ENCODE measurements at regions not wholly inside any gene's neighbourhood (a gene's known extent, or its start where the extent isn't known, plus 50 kb on each side); places are given as distances from the start of the nearest gene placed in this dataset.

GRCh38 chr1:112783059-112783458 is 67.9 kb upstream of the PPM1J start:
- DNase-seq = no peak

- no peak for DNase-seq
Observed at GRCh38 chr1:112779665-112780526, 64.8 kb upstream of the PPM1J start.

DNA sequence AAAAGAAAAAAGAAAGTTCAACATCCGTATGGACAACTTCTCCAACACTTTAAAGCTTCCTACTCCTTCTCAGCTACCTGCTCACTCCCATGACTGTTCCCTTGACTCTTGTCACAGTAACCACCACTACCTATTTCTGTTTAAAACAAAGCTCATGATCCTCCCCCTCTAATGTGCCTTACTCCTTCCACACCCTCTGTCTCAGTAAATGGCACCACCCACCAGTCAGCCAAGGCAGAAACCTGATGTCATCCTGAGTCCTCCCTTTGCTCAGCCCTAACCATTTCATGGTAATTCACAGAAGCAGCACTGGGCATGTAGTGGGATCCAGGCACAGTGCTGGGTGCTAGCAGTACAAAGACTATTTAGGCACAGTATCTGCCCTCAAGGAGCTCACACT is 63.0 kb upstream of the PPM1J start:
- DNase-seq = no peak

DNA sequence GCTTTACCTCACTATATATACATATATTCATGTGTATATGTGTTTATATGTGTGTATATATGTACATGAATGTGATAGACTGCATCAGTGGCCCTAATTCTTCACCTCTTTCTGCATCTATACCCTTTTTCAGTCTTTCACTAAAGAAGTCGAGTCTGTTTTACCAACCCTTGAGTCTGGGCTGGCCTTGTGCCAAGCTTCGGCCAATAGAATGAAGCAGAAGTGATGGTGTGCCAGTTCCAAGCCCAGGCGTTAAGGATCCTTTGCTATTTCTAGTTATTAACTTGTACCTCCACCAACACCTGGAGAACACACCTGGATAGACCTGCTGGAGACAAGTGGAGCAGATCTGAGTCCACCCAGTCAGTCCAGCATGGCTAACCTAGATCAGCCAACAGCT is 61.6 kb upstream of the PPM1J start:
- DNase-seq = no peak

GRCh38 chr1:112772781-112773180 is 57.6 kb upstream of the PPM1J start:
- DNase-seq = no peak

GRCh38 chr1:112770724-112771123 is 55.6 kb upstream of the PPM1J start:
- DNase-seq = no peak

DNA sequence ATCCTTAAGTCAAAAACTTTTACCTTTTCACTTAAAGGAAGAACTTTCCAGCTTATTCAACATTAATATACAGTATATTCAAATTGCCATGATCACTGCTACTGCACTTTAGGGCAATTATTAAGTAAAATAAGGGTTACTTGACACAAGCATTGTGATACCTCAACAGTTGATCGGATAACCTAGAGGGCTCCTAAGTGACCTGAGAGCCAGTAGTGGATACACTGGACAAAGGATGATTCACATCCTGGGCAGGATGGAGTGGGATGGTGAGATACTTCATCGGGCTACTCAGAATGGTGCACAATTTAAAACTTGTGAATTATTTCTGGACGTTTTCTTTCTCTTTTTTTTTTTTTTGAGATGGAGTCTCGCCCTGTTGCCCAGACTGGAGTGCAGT is 54.5 kb upstream of the PPM1J start:
- no peak for DNase-seq

GRCh38 chr1:112767646-112768045 is 52.5 kb upstream of the PPM1J start:
- no peak for DNase-seq
